ENCODE measurements at regions not wholly inside any gene's neighbourhood (a gene's known extent, or its start where the extent isn't known, plus 50 kb on each side); places are given as distances from the start of the nearest gene placed in this dataset.

GRCh38 chr16:89043636-89044417 is 49.8 kb upstream of the ACSF3 start:
- no peak for DNase-seq (ENCODE audit: low read depth in 2 of 2)
